HepG2 (cell line): ENCODE measurements at regions not wholly inside any gene's neighbourhood (a gene's known extent, or its start where the extent isn't known, plus 50 kb on each side); places are given as distances from the start of the nearest gene placed in this dataset.

Experiments used
- MLLT10 ChIP-seq: sonication (generic); formaldehyde crosslinking; IDR thresholded peaks from 2 replicates; pipeline ENCODE4 v1.4.0; 2020; ENCODE audit warnings: missing genetic modification reagents
- ZFP41 ChIP-seq: sonication (generic); formaldehyde crosslinking; IDR thresholded peaks from 2 replicates; pipeline ENCODE4 v1.4.0; 2020; ENCODE audit warnings: mild to moderate bottlenecking, missing genetic modification reagents, borderline replicate concordance
- ZNF687 ChIP-seq: sonication (generic); formaldehyde crosslinking; IDR thresholded peaks from 2 replicates; pipeline ENCODE4 v1.5.1; 2020; ENCODE audit warnings: mild to moderate bottlenecking, missing genetic modification reagents, moderate library complexity
- ZNF710 ChIP-seq: sonication (generic); formaldehyde crosslinking; IDR thresholded peaks from 2 replicates; pipeline ENCODE4 v1.5.0; 2020; ENCODE audit warnings: mild to moderate bottlenecking, missing genetic modification reagents, borderline replicate concordance
- TF ChIP-seq, protein P1 (sequence below), 2 experiments: sonication (generic) in 1 of 2; formaldehyde crosslinking in 1 of 2; IDR thresholded peaks; 2 replicates each; pipeline versions ENCODE4 v1.6.1 to v1.9.0; 2014 to 2022; ENCODE audit warnings: antibody characterized with exemption in 1 of 2, borderline replicate concordance in 1 of 2, inconsistent platforms in 1 of 2, low read depth in 1 of 2, missing genetic modification reagents in 1 of 2

GRCh38 chr20:18972251-18972876 lies 158.8 kb downstream of the SCP2D1 start (continued):
- no peak for TF ChIP-seq ZNF687 (CRISPR knock-in tag)
- TF ChIP-seq ZFP41 (CRISPR knock-in tag), result no peak
- TF ChIP-seq MLLT10 (CRISPR knock-in tag), result no peak
- no peak for TF ChIP-seq ZNF710 (CRISPR knock-in tag)
- TF ChIP-seq, protein P1, sequence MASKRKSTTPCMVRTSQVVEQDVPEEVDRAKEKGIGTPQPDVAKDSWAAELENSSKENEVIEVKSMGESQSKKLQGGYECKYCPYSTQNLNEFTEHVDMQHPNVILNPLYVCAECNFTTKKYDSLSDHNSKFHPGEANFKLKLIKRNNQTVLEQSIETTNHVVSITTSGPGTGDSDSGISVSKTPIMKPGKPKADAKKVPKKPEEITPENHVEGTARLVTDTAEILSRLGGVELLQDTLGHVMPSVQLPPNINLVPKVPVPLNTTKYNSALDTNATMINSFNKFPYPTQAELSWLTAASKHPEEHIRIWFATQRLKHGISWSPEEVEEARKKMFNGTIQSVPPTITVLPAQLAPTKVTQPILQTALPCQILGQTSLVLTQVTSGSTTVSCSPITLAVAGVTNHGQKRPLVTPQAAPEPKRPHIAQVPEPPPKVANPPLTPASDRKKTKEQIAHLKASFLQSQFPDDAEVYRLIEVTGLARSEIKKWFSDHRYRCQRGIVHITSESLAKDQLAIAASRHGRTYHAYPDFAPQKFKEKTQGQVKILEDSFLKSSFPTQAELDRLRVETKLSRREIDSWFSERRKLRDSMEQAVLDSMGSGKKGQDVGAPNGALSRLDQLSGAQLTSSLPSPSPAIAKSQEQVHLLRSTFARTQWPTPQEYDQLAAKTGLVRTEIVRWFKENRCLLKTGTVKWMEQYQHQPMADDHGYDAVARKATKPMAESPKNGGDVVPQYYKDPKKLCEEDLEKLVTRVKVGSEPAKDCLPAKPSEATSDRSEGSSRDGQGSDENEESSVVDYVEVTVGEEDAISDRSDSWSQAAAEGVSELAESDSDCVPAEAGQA (IDR thresholded peaks at IDR 0.05; ENCODE audit: low read depth), result no peak
- TF ChIP-seq, protein P1 (CRISPR knock-in tag; IDR thresholded peaks at IDR 0.05; ENCODE audit: borderline replicate concordance), result no peak
- TF ChIP-seq, all 625 proteins: peak for 0
